SH-SY5Y (cell line): ENCODE measurements at regions not wholly inside any gene's neighbourhood (a gene's known extent, or its start where the extent isn't known, plus 50 kb on each side); places are given as distances from the start of the nearest gene placed in this dataset.

Experiments used
- GATA2 ChIP-seq: IDR thresholded peaks from 2 replicates; pipeline ENCODE4 v1.6.1; 2011; ENCODE audit warnings: mild to moderate bottlenecking, low read depth, low read length
- GATA3 ChIP-seq: IDR thresholded peaks from 2 replicates; pipeline ENCODE4 v1.6.1; 2011; ENCODE audit warnings: low read depth, mild to moderate bottlenecking, low read length, moderate library complexity

DNA sequence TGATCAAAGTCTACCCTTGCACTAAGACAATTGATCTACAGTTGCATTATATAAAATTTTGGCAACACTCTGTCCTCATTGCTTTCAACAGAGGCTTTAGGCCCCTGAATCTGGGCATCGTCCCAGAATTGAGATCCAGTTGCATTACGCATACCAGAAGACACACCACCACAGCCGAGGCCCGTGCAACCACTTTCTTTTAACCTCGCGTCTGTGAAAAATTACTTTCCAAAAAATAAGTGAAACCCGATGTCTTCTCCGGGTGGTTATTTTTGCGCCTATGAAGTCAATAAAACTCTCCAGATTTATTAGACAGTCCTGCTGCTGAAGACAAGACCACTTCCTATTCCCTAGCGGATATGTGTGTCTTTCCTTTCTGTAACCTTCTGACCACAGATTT is 52.1 kb upstream of the NFIB start:
- TF ChIP-seq GATA3 (no peak), GATA2 (no peak)

GRCh38 chr9:14365670-14366069 is 51.7 kb upstream of the NFIB start:
- no peak for TF ChIP-seq GATA2
- TF ChIP-seq GATA3, result no peak
